GM12878 (cell line): ENCODE measurements at regions not wholly inside any gene's neighbourhood (a gene's known extent, or its start where the extent isn't known, plus 50 kb on each side); places are given as distances from the start of the nearest gene placed in this dataset.

ENCODE experiments used
- ATAC-seq: fragments of 200-7000 bp; cut with Tn5 transposase; 3 replicates; pipeline ENCODE4 v1.9.1; 2020; ENCODE audit warnings: mild to moderate bottlenecking, moderate library complexity
- BruUV-seq: library from RNA; stranded (reverse); fragments of 400-500 nt; replicated peaks from 2 replicates; lab custom pipeline; 2021; lab: Mats Ljungman, UMichigan
- CTCF ChIA-PET: fragments of 300-600 bp; sonication (Branson Sonifier 250); formaldehyde crosslinking; extraction: SDS; loops from one replicate; lab custom pipeline; 2021; ENCODE audit warnings: inconsistent platforms; lab: Yijun Ruan, JAX
- POLR2A ChIA-PET: fragments of 350-600 bp; formaldehyde crosslinking; extraction: SDS; loops from one replicate; lab custom pipeline; 2021; ENCODE audit warnings: inconsistent platforms; lab: Charles Lee
- RAD21 ChIA-PET: fragments of 300-600 bp; sonication (Branson Sonifier 250); formaldehyde crosslinking; loops from one replicate; lab custom pipeline; 2023; ENCODE audit warnings: antibody characterized with exemption; ENCODE audit not compliant: unreplicated experiment; lab: Charles Lee
- SMC1A ChIA-PET: fragments of 300-600 bp; sonication (Branson Sonifier 250); formaldehyde crosslinking; loops from one replicate; lab custom pipeline; 2023; ENCODE audit not compliant: unreplicated experiment, uncharacterized antibody; lab: Charles Lee
- DNase-seq: peaks from one replicate; pipeline ENCODE4 v3.0.0-alpha.2; 2011; ENCODE audit warnings: low read depth, low spot score
- FAIRE-seq: peaks from 3 replicates; lab custom pipeline; 2011; peaks lifted over from hg19 to GRCh38; lab: Jason Lieb, UNC
- H2AFZ ChIP-seq: 2 replicates; pipeline ENCODE4 v1.6.0; 2011; ENCODE audit warnings: low read depth, low read length, control low read depth; ENCODE audit not compliant: control insufficient read depth
- H3K27ac ChIP-seq: 2 replicates; pipeline ENCODE4 v1.5.1; 2011; ENCODE audit warnings: control low read depth; ENCODE audit not compliant: control insufficient read depth, insufficient read depth
- H3K27me3 ChIP-seq, 2 experiments: replicated peaks in 1 of 2; 2 replicates each; pipeline versions ENCODE4 v1.6.0 to v1.6.1; 2011; ENCODE audit warnings: low read length in 1 of 2; ENCODE audit not compliant: control insufficient read depth in 2 of 2, insufficient read depth in 2 of 2
- H3K36me3 ChIP-seq, 2 experiments: 2 replicates each; pipeline ENCODE4 v1.5.1; 2011; ENCODE audit warnings: low read length in 1 of 2; ENCODE audit not compliant: control insufficient read depth in 2 of 2, insufficient read depth in 2 of 2
- H3K4me1 ChIP-seq: 2 replicates; pipeline ENCODE4 v1.6.1; 2011; ENCODE audit warnings: mild to moderate bottlenecking, low read length, moderate library complexity, mixed read lengths; ENCODE audit not compliant: control insufficient read depth, insufficient read depth
- H3K4me2 ChIP-seq: 2 replicates; pipeline ENCODE4 v1.6.0; 2011; ENCODE audit warnings: control low read depth; ENCODE audit not compliant: control insufficient read depth, insufficient read depth
- H3K4me3 ChIP-seq: fragments of 200-600 bp; sonication (generic); 2 replicates; pipeline ENCODE4 v1.5.1; 2016
- H3K79me2 ChIP-seq: 2 replicates; pipeline ENCODE4 v1.6.0; 2011; ENCODE audit warnings: low read length; ENCODE audit not compliant: control insufficient read depth, insufficient read depth
- H3K9ac ChIP-seq: 2 replicates; pipeline ENCODE4 v1.8.0; 2011; ENCODE audit warnings: low read length, control low read depth, mixed read lengths; ENCODE audit not compliant: control insufficient read depth, insufficient read depth
- H3K9me3 ChIP-seq: replicated peaks from 3 replicates; pipeline ENCODE4 v1.5.1; 2011; ENCODE audit warnings: mild to moderate bottlenecking, low read length; ENCODE audit not compliant: control insufficient read depth, insufficient read depth
- H4K20me1 ChIP-seq: 2 replicates; pipeline ENCODE4 v1.6.0; 2011; ENCODE audit not compliant: control insufficient read depth, insufficient read depth
- BACH1 ChIP-seq: fragments of 450-650 bp; IDR thresholded peaks from 2 replicates; pipeline ENCODE4 v1.6.1; 2017; ENCODE audit warnings: mild to moderate bottlenecking, borderline replicate concordance
- BRCA1 ChIP-seq: IDR thresholded peaks from 2 replicates; pipeline ENCODE4 v1.6.1; 2011; ENCODE audit warnings: low read depth, low read length, improper control_type of control experiment
- CREB1 ChIP-seq: IDR thresholded peaks from 2 replicates; pipeline ENCODE4 v1.6.1; 2012; ENCODE audit warnings: low read depth, mild to moderate bottlenecking, inconsistent platforms
- ETV6 ChIP-seq, 2 experiments: fragments of 450-650 bp in 1 of 2; IDR thresholded peaks in 1 of 2; conservative IDR thresholded peaks in 1 of 2; 2 replicates each; pipeline ENCODE4 v1.6.1; 2014; ENCODE audit warnings: antibody characterized with exemption in 1 of 2, borderline replicate concordance in 1 of 2, low read depth in 1 of 2, mild to moderate bottlenecking in 1 of 2, moderate library complexity in 1 of 2
- IKZF2 ChIP-seq, 2 experiments: fragments of 450-650 bp; IDR thresholded peaks; 2 replicates each; pipeline ENCODE4 v1.6.1; 2017; ENCODE audit warnings: mild to moderate bottlenecking in 2 of 2, moderate library complexity in 2 of 2
- NR2C2 ChIP-seq: IDR thresholded peaks from 2 replicates; pipeline ENCODE4 v1.6.1; 2011; ENCODE audit warnings: borderline replicate concordance, low read depth; ENCODE audit not compliant: control insufficient read depth, insufficient read length
- RAD21 ChIP-seq: IDR thresholded peaks from 2 replicates; pipeline ENCODE4 v1.6.1; 2011; ENCODE audit warnings: mild to moderate bottlenecking, low read depth, low read length, moderate library complexity; ENCODE audit not compliant: insufficient read depth
- STAT1 ChIP-seq: fragments of 450-650 bp; conservative IDR thresholded peaks from 2 replicates; pipeline ENCODE4 v1.6.1; 2014; ENCODE audit warnings: antibody characterized with exemption, mild to moderate bottlenecking
- SUZ12 ChIP-seq: fragments of 200-600 bp; sonication (generic); IDR thresholded peaks from one replicate; pipeline ENCODE4 v1.6.1; 2018; ENCODE audit warnings: antibody characterized with exemption, mild to moderate bottlenecking; ENCODE audit not compliant: unreplicated experiment
- ZNF274 ChIP-seq: IDR thresholded peaks from one replicate; pipeline ENCODE4 v1.8.0; 2011; ENCODE audit not compliant: insufficient read length, insufficient read depth
- WGBS: methylation state at CpG from one replicate; pipeline ENCODE4 v1.1.6; 2016; ENCODE audit warnings: low lambda C conversion rate; ENCODE audit not compliant: insufficient replicate concordance, insufficient coverage; ENCODE audit errors: missing lambda C conversion rate; 5-methylcytosine and 5-hydroxymethylcytosine counted together
- in situ Hi-C: fragments of 300-500 bp; cut with MboI; formaldehyde crosslinking; loops from 9 replicates; pipeline ENCODE4 v1.14.3; 2018; ENCODE audit warnings: mixed read lengths
- intact Hi-C: fragments of 100-400 bp; cut with micrococcal nuclease; formaldehyde crosslinking; loops from one replicate; pipeline ENCODE4 v1.14.2; 2022; ENCODE audit not compliant: unreplicated experiment
- TF ChIP-seq, protein P1 (sequence below): fragments of 450-650 bp; IDR thresholded peaks from 2 replicates; pipeline ENCODE4 v1.6.1; 2017; ENCODE audit warnings: antibody characterized with exemption, mild to moderate bottlenecking, moderate library complexity
- TF ChIP-seq, protein P2 (sequence below): fragments of 150-350 bp; IDR thresholded peaks from 2 replicates; pipeline ENCODE4 v1.6.1; 2014; ENCODE audit warnings: mild to moderate bottlenecking, low read depth, low read length
- TF ChIP-seq, protein P3 (sequence below): IDR thresholded peaks from 2 replicates; pipeline ENCODE4 v1.6.1; 2011; ENCODE audit warnings: low read depth, mild to moderate bottlenecking, low read length, moderate library complexity, borderline replicate concordance; ENCODE audit errors: extremely low read depth

DNA sequence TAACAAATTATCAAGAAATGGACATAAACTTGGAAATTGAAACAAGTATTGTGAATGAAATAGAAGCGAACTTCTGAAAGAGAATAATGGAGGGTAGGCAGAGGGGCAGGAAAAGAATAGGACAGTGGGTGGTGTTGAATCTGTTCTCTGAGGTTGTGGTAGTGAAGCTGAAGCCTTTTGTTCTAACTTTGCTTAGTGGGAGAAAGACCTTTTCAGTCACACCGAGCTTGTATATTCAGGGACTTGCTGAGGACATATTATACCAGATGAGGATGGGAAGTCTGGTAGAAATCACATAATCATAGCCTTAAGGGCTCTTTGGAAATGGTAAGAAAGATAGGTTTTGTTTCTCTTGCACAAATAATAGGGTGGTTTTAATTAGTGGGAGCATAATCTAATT is 115.4 kb upstream of the NDST4 start (continued):
- TF ChIP-seq, protein P1, sequence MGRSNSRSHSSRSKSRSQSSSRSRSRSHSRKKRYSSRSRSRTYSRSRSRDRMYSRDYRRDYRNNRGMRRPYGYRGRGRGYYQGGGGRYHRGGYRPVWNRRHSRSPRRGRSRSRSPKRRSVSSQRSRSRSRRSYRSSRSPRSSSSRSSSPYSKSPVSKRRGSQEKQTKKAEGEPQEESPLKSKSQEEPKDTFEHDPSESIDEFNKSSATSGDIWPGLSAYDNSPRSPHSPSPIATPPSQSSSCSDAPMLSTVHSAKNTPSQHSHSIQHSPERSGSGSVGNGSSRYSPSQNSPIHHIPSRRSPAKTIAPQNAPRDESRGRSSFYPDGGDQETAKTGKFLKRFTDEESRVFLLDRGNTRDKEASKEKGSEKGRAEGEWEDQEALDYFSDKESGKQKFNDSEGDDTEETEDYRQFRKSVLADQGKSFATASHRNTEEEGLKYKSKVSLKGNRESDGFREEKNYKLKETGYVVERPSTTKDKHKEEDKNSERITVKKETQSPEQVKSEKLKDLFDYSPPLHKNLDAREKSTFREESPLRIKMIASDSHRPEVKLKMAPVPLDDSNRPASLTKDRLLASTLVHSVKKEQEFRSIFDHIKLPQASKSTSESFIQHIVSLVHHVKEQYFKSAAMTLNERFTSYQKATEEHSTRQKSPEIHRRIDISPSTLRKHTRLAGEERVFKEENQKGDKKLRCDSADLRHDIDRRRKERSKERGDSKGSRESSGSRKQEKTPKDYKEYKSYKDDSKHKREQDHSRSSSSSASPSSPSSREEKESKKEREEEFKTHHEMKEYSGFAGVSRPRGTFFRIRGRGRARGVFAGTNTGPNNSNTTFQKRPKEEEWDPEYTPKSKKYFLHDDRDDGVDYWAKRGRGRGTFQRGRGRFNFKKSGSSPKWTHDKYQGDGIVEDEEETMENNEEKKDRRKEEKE: no peak
- TF ChIP-seq, protein P2, sequence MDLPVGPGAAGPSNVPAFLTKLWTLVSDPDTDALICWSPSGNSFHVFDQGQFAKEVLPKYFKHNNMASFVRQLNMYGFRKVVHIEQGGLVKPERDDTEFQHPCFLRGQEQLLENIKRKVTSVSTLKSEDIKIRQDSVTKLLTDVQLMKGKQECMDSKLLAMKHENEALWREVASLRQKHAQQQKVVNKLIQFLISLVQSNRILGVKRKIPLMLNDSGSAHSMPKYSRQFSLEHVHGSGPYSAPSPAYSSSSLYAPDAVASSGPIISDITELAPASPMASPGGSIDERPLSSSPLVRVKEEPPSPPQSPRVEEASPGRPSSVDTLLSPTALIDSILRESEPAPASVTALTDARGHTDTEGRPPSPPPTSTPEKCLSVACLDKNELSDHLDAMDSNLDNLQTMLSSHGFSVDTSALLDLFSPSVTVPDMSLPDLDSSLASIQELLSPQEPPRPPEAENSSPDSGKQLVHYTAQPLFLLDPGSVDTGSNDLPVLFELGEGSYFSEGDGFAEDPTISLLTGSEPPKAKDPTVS: no peak
- TF ChIP-seq BACH1: no peak
- no peak for TF ChIP-seq STAT1
- TF ChIP-seq SUZ12: no peak
- no peak for TF ChIP-seq IKZF2 (IDR thresholded peaks at IDR 0.05)

DNA sequence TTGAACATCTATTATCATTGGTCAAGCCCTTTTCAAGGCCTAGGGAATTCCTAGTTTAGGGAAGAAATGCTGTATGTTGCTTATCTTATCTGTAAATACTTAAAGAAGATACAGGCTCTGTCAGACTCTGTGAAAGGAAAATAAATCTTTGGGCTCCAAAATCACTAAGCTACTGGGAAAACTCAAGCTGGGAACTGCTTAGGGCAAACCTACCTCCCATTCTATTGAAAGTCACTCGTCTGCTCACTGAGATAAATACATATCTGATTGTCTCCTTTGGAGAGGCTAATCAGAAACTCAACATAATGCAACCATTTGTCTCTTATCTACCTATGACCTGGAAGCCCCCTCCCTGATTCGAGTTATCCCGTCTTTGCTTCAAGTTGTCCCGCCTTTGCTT is 108.6 kb upstream of the NDST4 start:
- no peaks in the 10 kb centered on the region for H3K4me1 ChIP-seq
- no peak for TF ChIP-seq RAD21
- TF ChIP-seq NR2C2: no peak
- TF ChIP-seq CREB1: no peak
- TF ChIP-seq ETV6 (conservative IDR thresholded peaks at IDR 0.05 in 1 of 2, IDR thresholded peaks at IDR 0.05 in 1 of 2; ENCODE audit: borderline replicate concordance in 1 of 2, low read depth in 1 of 2): no peak
- no peak for TF ChIP-seq BRCA1
- no peak for TF ChIP-seq SUZ12
- TF ChIP-seq, protein P3, sequence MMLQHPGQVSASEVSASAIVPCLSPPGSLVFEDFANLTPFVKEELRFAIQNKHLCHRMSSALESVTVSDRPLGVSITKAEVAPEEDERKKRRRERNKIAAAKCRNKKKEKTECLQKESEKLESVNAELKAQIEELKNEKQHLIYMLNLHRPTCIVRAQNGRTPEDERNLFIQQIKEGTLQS: no peak
- no peak for TF ChIP-seq ZNF274
- intact Hi-C loops (no loop called here), in situ Hi-C loops (no loop called here)
- SMC1A ChIA-PET: no interaction called here
- no peak for ATAC-seq
- no TSS peak for BruUV-seq
- H2AFZ ChIP-seq: no peak overlapping the region
- WGBS: 8% methylated on average over 4 of the region's 4 CpGs
- H4K20me1 ChIP-seq: no peaks in the 10 kb centered on the region
- no peaks in the 10 kb centered on the region for H3K36me3 ChIP-seq
- no peak overlapping the region for H3K27ac ChIP-seq
- no peak overlapping the region for H3K4me2 ChIP-seq
- no peak overlapping the region for H3K4me3 ChIP-seq
- H3K27me3 ChIP-seq: no peaks in the 10 kb centered on the region
- H3K79me2 ChIP-seq: no peaks in the 10 kb centered on the region
- CTCF ChIA-PET: no interaction called here
- FAIRE-seq: no peak
- POLR2A ChIA-PET: no interaction called here
- no peaks in the 10 kb centered on the region for H3K9me3 ChIP-seq
- RAD21 ChIA-PET: no interaction called here
- no peak overlapping the region for H3K9ac ChIP-seq
- no peak for DNase-seq
